GM21529 (cell line): ENCODE measurements at regions not wholly inside any gene's neighbourhood (a gene's known extent, or its start where the extent isn't known, plus 50 kb on each side); places are given as distances from the start of the nearest gene placed in this dataset.
A peak's percentile ranks its signal among the peaks of the same experiment; 100 is the strongest.

Experiments used
- ATAC-seq: cut with Tn5 transposase; IDR thresholded peaks from one replicate; pipeline ENCODE4 v1.9.1; 2021; ENCODE audit not compliant: unreplicated experiment

DNA sequence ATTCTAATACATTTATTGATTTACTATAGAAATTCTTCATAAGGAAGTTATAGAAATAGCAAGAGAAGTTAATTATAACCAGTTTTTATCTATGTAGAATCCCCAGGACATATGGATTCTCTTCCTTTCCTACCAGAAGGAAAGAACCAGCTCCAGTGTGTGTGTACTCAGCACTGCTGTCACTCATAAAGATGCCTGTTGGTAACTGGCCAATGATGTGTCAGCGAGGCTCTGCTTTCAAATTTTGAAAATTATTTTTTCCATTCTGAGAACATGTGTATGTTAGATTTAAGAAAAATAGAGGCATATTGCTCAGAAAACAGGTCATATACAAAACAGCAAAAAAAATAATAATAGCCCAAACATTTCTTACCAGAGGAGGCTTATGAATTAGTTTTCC lies 814.8 kb upstream of the IGFBP7 start:
- ATAC-seq: no peak

DNA sequence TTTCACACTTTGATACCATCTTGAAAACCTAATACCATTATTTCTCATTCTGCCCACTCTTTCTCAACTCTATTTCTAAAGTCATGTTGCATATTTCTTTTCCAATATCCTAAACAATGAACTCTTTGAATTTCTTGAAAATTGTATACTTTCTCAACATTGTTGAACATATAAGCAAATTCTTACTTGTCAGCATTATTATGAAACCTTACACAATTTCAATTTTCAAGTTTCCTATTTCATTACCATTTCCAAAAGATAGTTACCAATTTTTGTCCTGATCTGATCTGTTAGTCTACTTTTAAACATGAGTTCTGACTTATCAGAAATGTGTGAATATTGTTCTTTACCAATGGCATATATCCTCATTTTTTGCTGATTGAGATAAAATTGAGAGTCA lies 806.3 kb upstream of the IGFBP7 start:
- ATAC-seq: no peak

DNA sequence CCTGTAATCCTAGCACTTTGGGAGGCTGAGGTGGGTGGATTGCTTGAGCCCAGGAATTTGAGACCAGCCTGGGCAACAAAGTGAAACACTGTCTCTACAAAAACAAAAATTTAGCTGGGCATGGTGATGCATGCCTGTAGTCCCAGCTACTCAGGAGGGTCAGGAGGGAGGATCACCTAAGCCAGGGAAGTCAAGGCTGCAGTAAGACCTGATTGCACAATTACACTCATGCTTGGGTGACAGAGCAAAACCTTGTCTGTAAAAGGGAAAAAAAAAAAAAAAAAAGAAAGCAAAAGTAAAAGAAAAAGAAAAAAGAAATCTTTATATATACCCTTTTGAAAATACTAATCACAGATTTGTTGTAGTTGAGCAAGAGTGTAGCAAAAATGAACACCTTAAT lies 801.0 kb upstream of the IGFBP7 start:
- no peak for ATAC-seq

DNA sequence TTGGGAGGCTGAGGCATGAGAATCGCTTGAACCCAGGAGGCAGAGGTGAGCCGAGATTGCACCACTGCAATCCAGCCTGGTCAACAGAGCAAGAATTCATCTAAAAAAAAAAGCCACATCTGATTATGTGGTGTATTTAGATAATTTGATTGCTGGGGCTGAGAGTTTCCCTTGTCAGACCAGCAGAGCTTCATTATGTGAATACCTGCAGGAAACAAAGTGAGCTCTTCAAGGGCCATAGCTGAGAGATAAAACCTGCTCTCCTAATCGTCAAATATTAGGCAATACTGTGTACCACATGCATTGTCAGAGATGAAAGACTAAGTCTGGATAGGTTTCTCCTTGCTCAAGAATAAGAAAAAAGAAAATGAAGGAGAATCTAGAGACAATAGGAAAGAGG lies 800.0 kb upstream of the IGFBP7 start:
- no peak for ATAC-seq

DNA sequence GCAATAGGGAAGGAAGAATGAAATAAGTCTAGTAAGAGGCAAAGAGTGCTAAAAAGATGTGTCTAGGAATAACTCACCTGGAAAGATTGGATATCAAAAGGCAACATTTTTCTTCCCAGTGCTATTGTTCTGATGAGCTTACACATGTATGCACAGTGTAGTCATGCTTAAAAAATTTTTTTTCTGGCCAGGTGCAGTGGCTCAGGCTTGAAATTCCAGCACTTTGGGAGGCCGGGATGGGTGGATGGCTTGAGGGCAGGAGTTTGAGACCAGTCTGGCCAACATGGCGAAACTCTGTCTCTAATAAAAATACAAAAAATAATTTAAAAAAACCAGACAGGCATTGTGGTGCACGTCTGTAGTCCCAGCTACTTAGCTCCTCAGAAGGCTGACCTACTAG lies 795.8 kb upstream of the IGFBP7 start:
- ATAC-seq: no peak

DNA sequence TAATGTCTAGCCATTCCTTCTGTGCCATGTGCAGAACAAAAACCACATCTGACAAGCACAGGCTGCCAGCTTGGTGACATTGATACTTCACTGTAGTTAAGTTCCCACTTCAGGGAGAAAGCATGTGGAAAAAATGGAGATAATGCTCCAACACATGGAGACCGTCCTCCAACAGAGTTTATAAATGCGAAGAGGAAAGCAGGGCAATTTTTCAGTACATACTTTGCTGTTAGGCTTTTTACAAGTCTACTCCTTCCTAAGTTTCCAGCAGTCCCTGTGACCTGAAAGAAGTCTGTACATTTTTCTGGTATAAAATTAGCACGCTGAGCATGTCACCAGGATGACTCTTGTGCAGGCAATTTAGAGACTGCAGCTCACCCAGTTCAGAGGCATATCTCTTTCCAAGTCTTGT lies 766.9 kb upstream of the IGFBP7 start:
- no peak for ATAC-seq

DNA sequence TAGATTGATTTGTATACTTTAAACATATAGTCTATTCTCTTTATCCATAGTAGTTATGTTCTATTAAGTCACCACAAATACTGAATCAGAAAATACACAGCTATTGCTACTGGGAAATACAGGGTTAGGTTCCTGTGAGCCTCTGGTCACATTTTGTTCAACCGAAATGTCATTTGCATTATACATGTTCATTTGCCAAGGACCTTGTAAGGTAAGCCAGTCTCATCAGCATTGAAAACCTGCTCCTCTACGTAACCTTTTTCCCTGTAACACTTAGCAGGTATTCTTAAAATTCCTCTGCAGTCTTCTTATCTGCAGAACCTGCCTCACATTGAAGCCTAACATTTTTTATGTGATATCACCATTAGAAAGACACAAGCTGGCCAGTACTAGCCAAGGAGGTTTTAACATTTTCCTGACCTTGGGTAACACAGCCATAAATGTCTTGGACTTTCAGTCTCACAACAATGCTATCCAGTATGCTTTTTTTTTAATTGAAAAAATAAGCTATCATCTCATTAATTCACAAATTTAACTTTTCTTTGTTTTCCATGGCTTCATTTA lies 765.7 kb upstream of the IGFBP7 start:
- no peak for ATAC-seq

DNA sequence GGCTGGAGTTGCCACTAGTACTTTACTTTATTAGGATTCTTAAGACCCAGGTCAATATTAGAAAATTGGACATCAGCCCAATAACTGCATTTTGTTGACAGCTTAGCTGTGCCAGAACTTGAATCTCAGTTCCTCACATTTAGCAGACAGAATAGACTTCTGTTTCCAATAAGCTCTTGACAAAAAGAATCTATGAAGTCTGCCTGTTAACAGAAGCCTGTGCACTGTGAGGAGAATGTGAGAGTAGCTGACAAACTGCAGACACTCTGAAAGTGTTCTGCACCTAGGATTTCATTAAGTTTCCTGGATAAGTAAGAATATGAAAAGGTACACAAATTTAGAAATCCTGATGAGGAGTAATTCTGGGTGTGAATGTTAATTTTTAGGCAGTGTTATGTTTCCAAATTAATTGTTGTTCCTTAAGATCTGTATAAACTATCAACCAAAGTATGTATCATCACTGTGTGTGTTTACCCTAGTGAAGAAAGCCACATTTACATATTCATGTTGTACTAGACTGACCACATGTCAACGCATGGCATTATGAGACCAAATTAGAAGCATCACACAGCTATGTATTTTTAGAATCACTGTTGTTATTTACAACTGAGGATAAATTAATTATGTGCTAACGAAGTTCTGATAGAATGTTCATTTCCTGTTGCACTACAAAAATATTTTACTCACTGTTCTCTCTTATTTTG lies 756.4 kb upstream of the IGFBP7 start:
- no peak for ATAC-seq

DNA sequence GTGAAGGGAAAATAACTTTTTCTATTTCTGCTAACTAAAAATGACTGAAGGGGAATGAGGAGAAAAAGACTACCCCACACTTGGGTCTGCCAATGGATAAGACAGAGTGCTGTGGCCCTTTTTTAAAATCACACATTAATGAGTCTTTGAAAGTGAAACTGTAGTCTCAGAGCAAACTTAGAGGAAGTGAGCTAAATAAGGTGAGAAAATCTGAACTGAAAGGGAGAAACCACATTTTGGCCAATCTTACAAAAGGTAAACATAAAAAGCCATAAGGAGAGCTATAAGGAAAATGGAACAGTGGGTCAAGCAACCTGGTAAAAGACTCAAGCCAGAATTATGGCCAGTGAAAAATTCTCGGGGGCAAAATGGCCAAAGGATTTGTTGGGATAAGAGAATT lies 755.1 kb upstream of the IGFBP7 start:
- ATAC-seq: peak; percentile 77

DNA sequence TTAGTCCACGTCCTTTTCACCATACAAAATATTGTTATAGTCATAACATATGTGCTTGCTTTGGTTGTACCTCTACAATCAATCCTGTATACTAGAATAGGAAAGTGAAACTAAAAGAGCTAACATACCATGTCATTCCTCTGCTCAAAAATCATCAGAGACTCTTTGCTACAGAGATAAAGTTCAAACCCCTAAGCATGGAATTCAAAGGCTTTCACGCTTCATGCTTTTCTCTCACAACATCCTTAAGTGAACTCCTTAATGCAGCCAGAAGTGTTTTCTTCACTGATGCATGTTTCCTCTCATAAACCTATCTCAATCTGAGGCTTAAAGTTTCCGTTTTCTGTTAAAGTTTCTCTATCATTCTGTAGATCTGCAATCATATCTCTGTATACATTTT lies 744.6 kb upstream of the IGFBP7 start:
- no peak for ATAC-seq

DNA sequence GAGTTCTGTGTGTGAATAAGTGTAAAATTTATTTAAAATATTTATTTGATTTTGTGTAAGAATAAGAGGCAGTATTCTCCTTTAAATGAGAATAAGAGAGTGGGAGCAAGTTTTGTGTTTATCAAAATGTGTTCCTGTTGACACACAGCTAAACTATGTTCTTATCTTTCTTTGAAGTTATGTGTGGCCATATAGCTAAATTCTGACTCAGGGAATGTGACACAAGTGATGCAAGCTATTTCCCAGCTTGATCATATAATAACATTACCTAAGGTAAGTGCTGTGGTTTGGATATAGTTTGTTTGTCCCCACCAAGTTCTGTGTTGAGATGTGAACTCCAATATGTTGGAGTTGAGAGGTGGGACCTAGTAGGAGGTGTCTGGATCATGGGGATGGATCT lies 740.0 kb upstream of the IGFBP7 start:
- no peak for ATAC-seq

DNA sequence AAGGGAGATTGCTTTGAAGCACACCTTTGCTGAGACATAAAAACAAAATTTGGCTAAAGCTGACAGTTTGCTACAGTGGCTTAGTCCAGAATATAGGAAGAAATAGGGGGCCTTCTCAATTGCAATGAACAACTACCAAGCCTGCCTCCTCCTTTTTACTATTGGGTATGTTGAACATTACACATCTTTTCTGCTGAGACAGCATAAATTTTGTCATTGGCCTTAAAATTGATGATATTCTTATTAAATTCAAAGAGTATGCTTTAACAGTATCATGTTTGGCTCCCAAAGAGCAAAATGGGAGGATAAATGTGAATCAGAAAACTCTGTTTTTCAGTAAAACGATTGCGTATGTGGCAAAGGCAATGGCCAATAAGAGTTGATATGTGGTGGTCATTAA lies 721.9 kb upstream of the IGFBP7 start:
- no peak for ATAC-seq

DNA sequence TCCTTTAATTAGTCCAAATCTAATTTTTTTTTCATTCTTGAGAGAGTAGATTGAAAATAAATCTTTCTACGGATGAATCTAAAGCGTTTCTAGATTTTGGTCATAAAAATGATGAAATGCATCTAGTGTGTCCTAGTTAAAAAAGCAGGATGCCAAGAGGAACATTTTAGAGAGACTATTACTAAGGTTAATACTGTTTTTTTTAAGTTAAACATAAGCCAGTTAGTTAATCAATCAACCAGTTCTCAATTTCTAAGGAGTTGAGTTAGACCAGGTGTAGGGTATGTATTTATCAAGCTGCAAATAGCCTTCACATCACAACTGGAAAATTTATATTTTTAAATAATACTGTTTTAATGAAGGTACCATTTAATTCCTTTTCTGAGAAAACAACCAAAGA lies 679.5 kb upstream of the IGFBP7 start:
- no peak for ATAC-seq

DNA sequence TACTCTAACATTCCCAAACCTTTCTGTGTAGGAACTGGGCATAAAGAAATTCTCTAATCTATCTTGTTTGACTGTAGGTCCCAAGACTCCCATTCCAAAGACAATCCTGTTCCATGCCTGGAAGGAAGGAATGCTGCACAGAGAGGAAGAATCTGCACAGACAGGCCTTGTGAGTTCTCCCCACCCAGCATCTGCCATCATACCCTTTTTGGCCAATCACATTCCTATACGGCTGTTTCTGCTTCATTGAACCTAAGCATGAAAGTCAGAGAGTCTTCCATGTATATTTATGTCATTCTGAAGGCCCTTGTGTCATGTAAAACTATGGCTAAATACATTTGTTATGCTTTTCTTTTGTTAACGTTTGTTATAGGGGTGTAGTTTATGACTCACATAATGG lies 667.7 kb upstream of the IGFBP7 start:
- no peak for ATAC-seq

DNA sequence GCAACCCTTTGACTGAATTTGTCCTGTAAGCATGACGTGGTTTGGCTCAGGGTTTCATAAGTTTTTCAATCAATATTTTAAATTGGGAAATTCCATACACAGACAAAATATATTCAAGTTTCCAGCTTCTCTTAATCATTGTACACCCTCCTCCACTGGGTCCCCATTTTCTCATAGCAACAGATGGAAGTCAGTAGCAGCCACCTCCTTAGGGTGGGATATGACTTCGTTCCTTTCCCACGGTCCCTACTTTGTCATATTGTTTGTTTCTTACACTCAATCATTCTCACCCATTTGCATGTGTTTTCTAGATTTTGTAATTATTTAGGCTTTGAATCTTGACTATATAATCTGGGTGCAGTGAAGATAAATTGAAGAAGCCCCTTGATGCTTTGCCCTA lies 664.5 kb upstream of the IGFBP7 start:
- no peak for ATAC-seq

DNA sequence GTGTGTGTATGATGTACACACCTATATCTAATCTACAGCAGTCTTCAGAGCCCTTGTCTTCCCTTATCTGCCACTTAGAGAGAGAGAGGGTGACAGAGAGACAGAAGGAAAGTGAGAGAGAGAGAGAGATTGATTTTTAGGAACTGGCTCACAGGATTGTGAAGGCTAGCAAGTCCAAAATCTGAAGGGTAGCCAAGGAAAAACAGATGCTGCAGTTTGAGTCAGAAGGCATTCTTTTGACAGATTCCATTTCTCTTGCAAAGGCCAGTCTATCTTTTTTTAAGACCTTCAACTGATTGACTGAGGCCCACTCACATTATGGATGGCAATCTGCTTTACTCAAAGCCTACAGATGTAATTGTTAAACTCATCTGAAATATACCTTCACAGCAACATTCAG lies 664.0 kb upstream of the IGFBP7 start:
- ATAC-seq: no peak

DNA sequence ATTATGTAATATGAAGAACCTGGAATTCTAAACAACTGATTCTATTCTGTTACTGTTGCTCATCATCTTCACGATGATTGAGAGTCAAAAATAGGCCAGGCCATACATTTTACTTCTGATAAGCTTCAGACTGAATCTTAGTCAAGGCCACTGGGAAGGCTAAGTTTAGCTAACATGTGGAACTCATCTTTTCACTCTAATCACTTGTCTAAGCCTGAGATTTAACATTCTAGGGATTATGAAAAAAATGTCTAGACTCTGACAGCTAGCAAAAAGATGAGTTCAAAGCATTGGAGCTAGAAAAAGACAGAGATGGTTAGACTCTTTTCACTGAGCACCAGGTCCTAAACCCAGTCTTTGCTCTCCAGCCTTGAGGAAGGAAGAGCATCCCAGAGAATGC lies 656.2 kb upstream of the IGFBP7 start:
- ATAC-seq: no peak

DNA sequence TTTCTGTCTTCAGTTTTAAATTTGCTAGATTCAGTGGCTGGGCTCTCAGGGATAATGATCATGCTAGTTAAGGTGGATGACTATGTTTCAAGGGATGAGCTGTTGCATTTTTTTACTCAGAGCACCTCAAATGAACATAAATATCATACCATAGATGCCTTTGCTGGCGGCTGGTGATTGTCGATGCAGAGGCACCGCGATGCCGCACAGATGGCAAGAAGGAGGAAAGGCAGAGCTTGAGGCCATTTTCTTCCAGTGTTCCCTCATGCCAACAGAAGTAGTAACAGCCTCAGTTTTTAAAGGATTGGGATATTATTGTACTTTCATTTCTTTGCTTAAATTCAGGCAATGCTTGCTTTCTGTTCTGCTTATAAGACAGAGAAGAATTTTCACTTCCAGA lies 654.7 kb upstream of the IGFBP7 start:
- ATAC-seq: no peak

DNA sequence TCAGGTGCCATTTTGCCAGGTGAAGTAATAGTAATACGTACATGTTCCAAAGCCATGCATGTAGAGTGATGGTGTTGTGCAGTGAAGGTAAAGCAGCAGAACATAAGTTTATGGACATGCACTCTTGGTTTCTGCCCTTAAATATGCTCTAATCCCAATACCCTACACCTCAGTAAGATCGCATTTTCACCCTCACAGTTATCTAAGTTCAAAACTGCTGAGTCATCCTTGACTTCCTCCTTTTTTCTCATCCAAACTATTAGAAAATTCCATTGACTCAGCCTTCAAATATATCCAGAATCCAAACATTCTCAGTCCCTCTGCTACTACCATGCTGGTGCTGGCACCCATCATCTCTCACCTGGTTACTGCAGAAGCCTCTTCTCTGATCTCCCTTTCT lies 652.9 kb upstream of the IGFBP7 start:
- ATAC-seq: no peak

DNA sequence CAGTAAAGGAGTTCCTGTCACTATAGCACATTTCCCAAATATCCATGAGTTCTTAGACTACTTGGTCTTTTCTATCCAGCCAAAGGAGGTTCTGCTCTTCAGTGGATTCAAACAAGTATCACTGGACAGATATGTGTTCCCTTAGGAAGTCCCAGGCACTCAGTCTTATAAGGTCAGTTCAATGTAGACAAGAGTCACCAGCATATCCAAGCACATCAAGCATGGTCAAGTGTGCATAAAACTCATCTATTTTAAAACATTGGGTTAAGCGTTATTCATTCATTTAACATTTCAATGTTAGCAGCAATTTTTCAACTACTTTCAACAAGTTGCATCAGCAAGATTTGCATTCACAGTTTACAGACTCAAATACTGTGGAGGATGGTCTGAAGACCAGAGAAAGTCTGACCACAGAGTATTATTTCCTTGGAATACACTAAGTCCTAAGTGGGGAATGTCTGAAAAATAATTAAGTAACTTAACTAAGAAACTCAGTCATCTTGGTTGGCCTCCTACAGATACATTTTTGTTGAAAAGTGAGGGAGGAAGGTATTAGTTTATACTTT lies 630.5 kb upstream of the IGFBP7 start:
- ATAC-seq: no peak

DNA sequence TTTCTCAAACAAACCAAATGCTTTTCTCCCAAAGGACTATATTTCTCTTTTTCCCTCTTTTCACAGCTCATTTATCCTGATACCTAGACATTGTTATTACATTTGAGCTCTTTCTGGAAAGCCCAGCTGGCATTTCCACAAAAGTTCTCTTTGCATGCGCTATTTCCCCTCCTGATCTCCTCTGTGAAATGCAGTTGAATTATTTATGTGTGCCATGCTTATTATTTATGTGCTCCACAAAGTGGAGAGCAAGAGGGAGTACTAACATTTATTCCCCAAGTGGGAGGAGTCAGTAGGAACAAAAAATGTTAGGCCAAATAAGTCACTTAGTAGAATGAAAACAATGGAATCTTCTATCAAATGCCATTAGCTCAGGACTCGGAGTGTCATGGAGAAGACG lies 626.6 kb upstream of the IGFBP7 start:
- no peak for ATAC-seq

DNA sequence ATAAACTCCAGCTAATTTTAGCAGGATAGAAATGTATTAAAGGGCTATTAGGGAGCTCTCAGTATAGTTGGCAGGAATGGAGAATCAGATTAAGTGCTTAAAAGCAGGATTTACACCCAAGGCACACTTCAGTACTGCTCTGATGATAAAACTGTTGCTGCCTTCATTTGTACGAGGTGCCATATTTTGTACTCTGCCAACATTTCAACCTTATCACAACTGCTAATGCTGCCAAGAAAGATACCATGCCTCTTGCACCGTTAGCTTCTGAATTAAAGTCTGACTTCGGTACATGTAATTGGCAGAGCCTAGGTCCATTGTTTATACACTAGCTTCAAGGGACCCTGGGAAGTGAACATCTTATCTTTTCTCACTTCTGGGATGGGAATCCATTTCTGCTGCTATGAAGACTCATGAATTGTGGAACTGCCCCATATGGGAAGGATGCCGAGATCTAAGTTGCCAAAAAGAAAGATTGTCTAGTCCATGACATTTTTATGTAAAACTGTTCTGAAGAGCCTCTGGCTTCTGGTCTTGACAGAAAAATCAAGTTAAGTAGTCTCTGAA lies 624.0 kb upstream of the IGFBP7 start:
- no peak for ATAC-seq
